GM18502 (cell line): ENCODE measurements at regions not wholly inside any gene's neighbourhood (a gene's known extent, or its start where the extent isn't known, plus 50 kb on each side); places are given as distances from the start of the nearest gene placed in this dataset.

Experiments used
- ATAC-seq: cut with Tn5 transposase; IDR thresholded peaks from one replicate; pipeline ENCODE4 v1.9.1; 2021; ENCODE audit warnings: mild to moderate bottlenecking; ENCODE audit not compliant: unreplicated experiment, poor library complexity

DNA sequence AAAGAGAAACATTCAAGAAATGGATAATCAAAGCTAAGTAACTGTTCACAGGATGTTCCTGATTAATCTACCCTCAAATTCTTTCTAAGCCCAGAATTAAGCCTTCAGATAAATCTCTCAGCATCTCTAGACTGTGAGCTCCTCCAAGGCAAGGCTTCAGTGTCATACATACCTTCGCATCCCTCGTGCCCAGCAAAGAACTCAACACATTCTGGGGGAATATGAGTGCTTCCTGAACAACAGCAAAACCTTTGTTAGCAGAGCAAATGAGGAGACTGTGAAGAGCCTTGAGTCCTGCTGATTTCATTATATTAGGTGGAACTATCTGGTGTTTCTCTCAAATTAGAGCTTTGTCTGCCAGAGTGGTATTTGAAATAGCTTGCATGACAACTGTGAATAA, 401.8 kb upstream of the TMPO start:
- ATAC-seq, result no peak

DNA sequence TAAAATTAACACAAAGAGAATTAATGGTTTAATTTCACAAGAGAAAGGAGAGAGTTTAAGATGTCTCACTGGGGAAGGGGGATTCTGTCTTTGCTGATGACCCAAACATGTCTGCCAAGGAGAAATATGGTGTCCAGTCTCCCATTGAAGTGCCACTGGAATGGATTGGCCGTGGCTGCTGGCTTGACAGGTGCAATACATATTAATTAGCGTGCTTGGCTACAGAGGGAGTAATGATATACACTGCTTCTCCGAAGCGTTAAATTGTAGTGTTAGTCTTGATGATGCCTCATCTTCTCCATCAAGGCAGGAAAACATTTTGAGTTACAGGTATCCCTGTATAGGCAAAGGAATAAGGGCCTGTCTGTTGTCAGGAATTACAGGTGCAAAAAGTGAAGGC, 393.4 kb upstream of the TMPO start:
- no peak for ATAC-seq

DNA sequence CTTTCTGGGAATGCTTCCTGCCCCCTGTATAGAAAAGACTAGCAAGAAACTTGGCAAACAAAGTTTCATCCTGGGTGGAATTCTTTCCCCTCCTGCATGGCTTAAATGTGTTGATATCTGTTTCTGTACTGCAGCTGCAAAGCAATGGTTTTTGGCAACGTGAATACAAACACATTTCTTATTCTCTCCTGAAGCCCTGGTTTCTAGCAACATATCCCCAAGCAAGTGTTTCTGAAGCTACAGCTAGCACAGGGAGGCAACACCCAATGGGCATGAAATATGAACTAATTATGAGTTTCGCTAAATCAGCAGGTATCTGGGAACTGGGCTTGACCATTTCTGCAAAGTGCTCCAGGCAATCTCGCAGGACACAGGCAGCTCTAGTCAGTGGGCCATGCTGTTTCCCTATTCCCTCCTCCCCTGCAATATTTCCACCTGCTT, 392.3 kb upstream of the TMPO start:
- ATAC-seq, result no peak

DNA sequence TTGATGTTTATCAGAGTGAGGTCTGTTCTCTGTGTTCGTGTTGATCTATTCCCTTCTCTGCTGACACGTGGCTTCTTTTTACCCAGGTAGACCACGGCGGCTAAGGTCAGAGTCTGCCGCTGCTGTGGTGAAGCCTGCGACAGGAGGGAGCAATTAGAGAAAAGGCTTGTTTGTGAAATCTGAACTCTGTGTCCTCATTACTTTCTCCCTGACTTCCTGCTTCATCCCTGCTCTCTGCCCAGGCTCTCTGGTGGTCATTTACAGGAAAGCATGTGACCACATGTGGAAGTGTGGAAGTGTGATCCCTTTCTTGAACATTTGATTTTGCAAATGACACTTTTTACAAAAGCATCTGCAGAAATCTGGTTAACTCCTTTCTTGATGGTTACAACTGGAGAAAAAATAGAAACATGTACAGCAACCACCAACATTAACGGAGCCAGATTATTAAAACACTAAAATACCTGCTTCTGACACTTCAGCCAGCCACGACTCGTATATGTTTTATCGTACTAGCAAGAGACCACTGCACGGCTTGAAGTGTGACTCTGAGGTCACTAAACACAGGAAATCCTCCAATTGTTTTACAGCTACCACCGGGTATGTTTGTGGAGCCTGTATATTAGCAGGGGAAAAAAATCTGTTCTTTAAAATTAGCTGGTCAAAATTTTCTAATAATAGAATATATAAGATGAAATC, 388.6 kb upstream of the TMPO start:
- ATAC-seq, result no peak

DNA sequence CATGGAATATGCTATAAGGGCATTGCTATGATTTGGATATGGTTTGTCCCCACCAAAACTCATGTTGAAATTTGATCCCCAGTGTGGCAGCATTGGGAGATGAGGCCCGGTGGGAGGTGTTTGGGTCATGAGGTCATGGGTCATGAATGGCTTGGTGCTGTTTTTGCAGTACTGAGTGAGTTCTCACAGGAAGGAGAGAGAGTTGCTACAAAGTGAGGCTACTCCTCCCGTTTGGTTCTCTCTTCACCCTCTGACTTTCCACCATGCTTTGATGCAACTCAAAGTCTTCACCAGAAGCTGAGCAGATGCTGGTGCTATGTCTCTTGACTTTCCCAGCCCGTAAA, 388.1 kb upstream of the TMPO start:
- no peak for ATAC-seq

DNA sequence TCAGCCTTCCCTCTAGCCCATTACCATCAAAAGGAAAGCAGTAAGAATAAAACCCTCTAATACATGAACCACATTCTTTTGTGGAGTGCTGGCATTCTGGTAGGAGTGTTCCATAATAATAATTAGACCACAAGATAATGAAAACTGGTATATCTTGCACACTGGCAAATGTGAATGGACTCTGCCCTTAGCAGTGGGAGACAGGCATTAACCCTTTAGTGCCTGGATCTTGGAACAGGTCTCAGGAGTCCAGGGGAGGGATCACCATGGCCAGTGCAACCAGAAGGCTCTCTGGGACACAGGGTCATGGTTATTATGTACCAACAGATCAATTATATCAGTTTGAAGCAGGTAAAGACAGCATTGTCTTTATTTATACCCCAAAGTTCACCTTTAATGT, 387.5 kb upstream of the TMPO start:
- ATAC-seq, result no peak

DNA sequence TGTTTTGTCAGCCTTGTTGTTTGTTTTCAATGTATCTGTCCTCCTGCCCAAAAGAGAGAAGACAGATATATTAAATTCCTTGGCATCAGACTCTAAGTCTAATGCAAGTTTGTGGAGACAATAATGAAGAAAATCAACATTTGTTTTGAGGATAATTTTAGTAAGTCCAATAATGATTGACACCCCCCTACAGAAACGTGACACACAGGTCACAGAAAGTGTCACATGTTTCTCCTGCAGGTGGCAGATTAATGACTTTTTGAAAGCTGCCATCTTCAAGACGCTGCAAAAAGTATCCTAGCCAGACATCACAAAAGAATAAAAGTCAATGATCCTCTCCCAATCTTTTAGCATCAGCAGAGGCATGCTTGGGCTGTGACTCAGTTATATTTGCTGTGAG, 378.8 kb upstream of the TMPO start:
- no peak for ATAC-seq

DNA sequence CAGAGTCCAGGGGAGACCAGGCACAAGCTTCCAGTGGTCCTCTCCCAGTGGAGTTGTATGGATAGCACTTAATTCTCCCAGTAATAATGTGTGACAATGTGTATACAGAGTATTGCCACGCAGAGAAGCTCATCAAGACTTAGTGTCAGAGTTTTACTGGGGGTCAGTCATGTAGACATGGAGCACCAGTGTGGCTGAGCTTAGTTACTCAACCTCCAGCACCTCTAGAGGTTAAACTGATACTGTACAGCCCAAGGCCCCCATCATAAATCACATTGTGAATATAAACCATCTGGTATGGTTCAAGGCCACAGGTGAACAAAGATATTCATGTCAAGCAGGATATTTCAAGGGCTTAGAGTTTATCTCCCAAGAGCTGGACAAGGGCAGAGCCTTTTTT, 378.1 kb upstream of the TMPO start:
- ATAC-seq, result no peak

DNA sequence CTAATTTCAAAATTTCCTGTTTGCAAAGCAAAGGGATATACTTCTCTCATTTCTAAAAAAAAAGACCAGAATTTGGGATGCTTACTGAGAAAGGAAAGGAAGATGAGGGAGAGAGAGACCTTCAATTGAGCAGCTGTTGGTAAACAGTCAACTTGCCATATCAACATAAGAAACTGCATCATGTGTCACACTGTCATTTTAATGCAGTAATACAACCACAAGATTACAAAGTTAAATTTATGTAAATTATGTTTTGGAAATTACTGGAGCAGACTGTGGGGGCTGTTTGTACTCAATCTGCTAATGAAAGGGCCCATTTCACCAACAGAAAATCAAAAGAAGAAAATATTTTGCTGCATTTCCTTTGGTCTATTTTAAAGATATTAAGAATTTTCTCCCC, 370.4 kb upstream of the TMPO start:
- no peak for ATAC-seq

DNA sequence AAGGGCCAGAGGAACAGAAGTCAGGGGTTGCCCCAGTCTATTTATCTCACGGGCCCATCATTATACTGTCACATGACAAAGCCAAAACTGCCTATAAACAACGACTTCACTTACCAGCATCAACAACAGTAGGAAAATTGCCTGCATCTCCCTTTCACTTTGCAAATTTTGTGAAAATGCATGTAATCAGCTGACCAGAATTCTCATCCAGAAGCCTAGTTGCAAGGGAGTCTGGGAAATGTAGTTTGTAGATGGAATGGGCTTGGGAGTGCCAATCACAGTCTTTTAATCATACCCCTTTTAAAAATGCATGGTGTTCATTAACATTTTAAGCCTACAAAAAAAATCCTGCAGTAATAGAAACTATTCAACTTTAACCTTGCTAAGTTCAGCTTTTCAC, 369.3 kb upstream of the TMPO start:
- no peak for ATAC-seq

DNA sequence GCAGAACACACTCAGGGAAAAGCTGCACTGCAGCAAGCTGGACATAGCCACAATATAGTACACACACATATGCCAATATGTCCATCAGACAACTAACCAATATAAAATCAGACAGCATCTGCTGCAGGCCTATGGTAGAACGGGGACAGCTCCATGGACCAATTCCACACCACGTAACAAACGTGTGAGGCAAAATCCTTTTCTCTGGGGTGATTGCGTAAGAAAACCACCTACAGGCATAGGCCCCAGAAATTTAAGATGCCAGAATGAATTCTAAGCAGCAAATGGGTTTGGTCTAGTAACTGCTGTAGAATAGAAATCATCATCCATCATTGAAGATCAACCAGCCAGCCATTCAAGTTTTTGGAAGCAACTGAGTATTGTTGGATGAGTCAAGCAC, 368.9 kb upstream of the TMPO start:
- no peak for ATAC-seq

DNA sequence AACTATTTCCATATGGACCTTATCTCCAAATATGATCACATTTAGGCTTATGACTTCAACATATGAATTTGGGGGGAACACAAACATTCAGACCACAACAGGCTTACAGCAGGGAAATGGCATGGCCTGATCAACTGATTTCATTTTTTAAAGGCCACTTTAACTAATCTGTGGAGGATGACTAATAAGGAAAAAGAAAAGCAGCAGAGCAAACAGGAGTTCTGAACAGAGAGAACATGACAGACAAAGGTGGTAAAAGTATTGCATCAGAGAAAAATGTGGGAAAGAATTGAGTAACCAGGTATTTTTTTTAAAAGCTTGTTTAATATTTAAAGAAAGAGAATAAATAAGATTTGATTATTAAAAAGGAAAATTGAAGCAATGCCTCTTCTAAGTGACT, 366.1 kb upstream of the TMPO start:
- peak; percentile 71 for ATAC-seq

DNA sequence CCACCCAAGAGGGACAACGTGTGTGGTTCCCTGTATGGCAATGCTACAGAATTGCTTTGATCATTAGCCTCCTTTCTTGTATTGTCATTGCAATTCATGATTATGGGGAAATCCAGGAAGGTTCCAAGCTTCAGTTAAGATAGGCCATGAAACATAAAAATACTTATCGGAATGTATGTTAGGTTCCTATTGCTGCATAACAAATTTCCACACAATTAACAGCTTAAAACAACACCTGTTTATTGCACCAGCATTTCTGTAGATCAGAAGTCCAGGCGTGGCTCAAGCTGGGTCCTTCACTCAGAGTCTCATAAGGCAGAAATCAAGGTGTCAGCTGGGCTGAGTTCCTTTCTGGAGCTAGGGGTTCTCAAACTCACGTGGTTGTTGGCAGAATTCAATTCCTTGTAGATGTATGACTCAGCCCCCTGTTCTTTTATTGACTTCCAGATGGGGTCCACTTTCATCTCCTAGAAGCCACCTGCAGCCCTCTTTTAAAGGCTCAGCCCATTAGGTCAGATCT, 365.6 kb upstream of the TMPO start:
- no peak for ATAC-seq

DNA sequence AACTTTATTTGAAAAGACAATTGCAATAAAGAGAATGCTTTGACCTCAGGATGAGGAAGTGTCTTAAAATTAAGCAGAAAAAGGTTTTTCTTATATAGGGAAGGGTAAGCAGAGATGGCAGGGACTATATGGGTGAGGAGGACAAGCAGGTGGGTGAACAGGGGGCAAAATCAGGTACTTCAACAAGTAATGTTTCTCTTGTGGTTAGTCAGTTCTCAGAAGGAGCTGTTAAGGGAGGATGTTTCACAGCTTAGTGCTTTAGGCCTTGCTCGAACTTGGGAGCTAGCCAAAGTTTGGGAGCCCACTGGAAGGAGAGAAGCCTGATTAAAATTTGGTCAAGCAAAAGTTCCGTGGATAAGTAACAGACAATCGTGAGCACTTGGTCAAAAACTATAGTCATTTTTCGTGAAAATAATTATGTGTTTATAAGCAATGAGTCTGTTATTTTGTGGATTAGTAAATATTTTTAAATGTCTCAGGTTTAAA, 364.2 kb upstream of the TMPO start:
- ATAC-seq, result no peak

DNA sequence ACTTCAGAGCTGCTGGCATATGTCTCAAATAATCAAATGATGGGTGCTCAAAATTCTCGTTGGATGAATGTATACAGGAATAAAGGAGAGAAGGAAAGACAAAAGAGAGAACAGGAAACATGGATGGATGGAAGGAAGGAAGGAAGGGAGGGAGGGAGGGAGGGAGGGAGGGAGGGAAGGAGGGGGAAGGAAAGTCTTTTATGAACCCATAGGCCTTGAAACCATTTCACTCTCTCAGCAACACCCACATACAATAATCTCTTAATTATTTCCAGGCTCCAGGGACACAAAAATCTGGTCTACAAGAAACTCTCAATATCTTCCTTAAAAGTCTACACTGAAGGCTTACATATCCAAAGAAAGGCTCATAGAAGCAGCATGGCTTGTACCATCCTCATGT, 363.4 kb upstream of the TMPO start:
- no peak for ATAC-seq

DNA sequence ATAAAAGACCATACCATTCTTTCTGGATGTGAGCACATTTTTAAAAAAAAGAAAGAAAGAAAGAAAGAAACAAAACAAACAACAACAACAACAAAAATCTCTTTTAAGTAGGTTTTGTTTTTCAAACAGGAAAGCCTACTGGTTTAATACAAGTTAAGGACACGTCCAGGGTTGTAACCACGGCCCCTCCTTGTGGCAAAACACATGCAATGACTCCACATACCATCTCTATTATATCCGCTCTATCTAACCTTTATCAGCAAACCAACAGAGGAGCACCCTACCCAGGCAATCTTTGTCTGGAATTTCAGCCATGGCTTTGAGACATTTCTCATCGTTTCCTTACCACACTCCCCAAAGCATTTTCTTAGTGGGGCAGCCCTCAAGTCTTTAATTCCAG, 360.5 kb upstream of the TMPO start:
- ATAC-seq, result no peak

DNA sequence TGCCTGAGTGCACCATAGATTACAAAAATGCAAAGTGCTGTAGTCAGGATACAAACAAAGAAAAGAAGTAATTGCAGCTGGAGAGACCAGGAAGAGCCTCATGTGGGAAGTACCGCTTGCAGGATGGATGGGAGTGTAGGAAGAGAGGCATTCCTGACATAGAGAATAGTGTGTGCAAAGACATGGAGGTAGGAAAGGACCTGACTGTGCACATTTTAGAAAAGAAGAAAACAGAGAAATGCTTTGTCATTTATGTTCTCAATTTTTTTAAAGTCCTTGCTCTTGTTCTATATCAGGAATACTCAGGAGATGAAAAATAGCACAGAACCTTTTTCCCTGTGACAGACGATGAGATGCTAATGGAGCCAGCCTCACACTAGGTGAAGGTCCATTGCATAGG, 358.7 kb upstream of the TMPO start:
- no peak for ATAC-seq

DNA sequence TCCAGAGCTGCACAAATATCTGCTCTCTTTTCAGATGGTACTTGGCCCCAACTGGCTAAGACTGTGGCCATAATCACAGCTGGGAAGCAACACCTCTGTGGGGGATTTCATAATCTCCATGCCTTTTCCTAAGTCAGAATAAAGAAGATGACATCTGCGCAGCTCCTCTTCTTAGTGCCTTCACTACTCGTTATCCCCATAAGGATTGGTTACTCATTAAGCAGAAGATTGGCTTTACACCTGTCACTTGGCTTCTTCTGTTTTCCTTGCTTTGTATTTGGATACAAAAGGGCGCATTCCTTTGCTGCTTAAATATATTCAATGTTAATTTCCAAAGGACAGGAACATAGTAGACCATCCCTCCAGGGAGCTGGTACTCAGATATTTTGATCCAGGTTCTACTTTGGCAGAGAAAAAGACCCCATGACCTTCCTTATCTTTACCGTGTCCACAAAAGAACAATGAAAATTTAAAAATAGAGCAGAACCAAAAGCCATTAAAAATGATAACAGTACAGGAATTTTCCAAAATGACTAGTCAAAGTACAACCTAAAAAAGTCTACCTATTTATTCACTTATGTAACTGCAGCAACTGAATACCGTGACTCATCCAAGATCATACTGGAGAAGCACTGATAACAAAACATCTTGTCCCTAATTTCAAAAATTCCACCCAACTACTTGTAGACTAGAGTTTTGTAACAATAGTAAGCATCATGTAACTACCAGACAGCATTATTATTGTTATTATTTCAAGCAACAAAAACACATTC, 352.3 kb upstream of the TMPO start:
- ATAC-seq, result no peak

DNA sequence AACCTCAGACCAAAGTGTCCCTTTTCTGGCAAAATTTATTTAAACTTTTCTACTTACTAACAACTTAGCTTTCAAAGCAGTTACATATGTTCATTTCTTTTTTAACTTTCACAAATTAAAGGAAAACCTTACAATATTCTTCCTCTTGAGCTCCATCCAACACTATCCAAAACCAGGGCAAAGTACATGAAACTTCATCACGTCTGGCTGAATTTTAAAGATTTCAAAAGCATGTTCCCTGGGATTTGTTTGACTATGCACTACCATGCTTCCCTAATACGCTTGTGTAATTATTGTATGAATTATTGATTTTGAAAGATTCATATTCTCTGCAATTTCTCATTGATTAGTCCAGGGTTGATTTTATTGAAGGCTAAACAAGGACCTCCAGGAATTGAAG, 343.1 kb upstream of the TMPO start:
- no peak for ATAC-seq

DNA sequence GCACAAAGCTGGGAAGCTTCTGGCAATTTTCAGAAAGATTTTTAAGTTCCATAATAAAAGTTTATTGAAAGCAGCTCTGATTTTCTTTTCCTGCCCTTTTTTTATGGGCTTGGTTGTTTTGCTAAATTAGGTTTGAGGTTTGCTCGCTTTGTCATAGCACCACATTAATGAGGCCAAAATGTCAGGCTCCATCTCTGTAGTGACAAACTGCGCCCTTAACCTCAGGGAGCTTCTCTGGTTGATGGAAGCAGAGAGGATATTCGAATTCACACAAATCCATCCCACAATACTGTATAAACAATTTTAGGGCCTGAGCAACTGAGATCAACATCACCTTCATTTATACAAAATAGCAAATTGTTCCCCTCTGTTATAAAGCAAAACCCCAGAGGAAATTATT, 342.6 kb upstream of the TMPO start:
- ATAC-seq, result no peak

DNA sequence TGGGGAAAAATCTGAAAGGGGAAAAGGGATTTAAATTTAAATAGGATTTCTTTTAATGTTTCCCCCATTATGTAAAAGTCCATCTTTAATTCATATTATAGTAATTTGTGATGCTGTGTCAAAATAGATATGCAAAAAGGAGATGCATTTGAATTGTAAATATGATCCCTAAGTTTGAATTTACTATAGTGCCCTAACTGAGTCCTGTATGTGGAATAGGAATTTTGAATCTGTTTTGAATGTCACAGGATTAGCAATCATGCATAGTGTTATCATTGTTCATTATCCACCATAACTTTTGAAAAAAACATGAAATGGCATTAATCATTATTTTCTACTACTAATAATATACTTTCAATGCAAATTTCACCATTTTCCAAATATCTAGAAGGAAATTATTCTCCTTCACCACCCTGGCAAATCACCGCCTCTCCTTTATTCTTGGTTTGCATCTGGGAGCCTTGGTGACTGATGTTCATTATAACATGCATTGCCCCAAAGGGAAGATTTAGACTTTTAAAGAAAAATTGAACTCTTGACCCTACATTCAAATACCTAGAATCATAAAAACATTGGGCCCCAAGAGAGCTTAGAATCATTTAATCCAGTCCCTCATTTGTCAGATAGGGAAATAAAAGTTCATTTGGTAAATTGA, 341.5 kb upstream of the TMPO start:
- ATAC-seq, result no peak
